GM21423 (cell line): ENCODE measurements at regions not wholly inside any gene's neighbourhood (a gene's known extent, or its start where the extent isn't known, plus 50 kb on each side); places are given as distances from the start of the nearest gene placed in this dataset.
"Not testable (repeated sequence)": the region's sequence is repeated elsewhere in the genome, so short reads cannot be mapped to it uniquely, and the experiment has no call there.

Source experiments
- ATAC-seq: cut with Tn5 transposase; IDR thresholded peaks from one replicate; pipeline ENCODE4 v1.9.1; 2021; ENCODE audit warnings: mild to moderate bottlenecking, moderate library complexity; ENCODE audit not compliant: unreplicated experiment

DNA sequence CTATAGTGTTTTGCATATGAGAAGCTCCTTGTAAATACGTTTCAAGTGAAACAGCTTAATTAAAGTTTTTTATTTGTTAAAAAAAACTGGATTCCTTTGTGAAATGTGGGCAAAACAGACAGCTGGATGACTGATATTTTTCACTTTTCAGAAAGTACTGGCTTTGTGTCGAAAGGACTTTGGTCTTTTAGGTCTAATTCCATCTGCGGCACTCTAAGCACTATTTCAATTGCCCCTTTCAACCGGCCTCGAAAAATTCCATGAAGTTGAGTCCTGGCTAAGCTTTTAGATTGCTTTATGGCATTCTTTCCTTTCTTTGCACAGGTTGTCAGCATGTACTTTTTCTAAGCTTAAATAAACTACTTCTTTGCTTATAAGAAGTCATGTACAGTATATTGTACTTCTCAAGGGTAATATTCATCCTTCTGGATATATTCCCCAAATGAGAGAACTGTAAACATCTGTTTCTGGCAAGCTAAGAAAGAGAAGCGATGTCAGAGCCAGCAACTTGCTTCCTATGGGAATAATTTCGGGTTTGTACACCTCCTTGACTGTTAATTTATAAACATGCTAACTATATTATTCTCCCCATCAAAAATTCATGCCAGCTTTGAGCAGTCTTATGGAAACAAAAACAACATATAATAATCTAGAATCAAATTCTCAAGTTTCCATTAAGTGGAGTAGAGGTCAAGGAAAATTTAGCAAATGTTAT lies 611.3 kb downstream of the ETNK1 start:
- ATAC-seq: no peak

DNA sequence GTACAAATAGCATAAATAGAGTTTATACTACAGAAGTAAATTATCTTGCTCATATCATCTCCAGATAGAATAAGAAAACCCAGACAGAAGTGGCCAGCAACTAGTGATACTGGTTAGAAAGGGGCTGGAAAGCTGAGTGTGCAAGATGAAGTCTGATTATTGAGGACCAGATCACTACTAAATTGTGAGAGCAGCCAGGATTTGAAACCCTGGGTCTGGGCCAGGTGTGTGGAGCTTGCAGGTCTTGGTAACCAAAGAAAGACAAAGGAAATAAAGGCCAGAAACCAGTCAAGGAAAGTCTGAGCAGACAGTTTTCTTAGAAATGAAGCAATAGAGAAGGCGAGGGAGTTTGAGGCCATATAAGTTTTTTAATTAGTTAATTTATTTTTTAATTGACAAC lies 611.8 kb downstream of the ETNK1 start:
- no peak for ATAC-seq

DNA sequence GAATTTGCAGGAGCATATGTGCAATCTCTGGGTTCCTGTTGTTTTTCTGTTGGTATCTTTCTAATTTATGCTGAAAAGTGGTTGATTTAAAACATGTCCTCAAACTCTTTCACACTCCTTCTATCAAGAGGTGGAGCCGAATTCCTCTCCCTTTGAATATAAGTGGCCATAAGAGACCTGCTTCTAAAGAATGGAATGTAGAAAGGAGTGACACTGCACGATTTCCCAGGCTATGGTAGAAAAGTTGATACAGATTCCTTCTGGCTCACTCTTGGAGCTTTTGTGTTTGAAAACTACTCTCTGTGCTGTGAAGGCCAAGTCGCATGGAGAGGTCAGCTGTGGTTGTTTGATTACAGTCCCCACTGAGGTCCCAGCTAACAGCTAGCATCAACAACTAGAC lies 613.2 kb downstream of the ETNK1 start:
- no peak for ATAC-seq

DNA sequence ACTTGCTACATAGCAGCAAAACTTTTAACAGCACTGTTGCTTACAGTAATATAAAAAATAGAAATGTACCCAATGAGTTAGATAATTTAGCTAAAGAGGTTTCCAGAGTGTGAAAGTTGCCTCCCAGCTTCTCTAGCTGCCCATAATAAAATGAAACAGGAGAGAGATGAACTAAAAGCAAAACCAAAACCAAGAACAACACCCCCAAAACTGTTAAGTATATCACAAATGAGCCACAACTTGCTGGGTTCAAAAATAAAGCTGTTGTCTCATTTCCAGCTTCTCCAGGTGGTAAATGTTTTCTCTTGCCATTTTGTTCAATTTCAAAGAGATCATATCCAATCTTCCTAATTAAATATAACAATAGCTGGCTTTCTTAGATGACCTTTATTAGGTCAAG lies 614.0 kb downstream of the ETNK1 start:
- ATAC-seq: no peak

DNA sequence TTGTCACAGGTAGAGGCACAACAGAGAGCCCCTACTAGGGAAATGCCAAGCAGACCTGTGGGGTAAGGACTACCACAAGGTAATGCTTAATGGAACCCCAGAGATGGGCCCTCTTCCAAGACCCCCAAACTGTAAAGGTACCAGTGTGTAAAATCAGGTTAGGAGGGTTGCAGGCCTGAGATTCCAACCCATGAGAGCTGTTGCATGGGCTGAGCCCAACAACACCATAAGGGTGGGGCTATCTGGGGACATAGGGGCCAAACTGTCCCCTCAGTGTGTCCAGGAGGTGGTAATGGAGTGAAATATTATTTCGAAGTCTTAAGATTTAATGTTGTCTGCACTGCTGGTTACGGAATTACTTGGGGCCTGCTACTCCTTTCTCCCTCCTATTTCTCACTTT lies 620.2 kb downstream of the ETNK1 start:
- no peak for ATAC-seq

DNA sequence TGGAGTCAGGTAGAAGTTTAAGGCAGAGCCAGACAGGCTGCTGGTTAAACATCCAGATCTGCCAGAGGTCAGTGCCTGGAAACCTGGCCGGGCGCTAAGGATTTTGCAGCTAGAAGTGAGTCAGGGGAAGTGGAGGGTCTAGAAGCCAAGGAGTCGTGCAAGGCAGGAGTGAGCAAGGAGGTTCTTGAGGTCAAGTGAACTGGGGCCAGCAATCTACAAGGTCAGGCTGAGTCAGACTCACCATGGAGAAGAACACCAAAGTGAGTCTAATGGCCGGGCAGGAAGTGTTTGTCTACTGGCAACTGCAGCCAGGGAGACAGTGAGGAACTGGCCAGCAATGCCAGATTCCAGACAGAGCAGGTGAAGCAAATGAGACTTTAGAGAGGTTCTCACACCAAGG lies 628.2 kb downstream of the ETNK1 start:
- no peak for ATAC-seq

DNA sequence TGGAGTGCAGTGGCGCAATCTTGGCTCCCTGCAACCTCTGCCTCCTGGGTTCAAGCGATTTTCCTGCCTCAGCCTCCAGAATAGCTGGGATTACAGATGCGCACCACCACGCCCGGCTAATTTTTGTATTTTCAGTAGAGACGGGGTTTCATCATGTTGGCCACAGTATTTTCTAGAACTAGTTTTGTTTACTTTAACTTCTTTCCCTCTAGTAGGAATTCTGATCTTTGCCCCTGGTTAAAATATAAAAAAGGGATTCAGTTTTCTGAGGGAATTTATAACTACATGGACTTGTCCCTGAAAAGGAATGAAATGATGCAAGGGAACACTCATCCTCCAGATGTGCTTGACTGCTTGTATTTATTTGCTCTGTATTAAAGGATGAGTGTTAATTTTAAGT lies 628.9 kb downstream of the ETNK1 start:
- not testable (repeated sequence) for ATAC-seq

DNA sequence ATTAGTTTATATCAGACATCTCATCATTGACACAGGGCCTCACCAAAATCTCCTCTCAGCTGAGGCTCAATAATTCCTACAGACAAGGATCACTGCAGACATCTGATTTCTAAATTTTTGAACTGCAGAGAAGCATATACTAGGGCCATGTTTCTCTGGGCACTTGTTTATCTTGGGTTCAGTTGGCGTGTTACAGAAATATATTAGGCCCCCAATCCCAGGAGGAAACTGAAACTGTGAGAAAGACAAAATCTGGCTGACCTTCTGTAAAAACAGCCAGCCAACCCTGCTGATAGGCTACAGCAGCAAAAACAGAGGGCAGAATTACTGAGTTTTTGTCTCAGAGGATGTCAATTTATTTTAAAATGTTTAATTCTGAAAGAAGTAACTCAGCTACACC lies 634.6 kb downstream of the ETNK1 start:
- ATAC-seq: no peak

DNA sequence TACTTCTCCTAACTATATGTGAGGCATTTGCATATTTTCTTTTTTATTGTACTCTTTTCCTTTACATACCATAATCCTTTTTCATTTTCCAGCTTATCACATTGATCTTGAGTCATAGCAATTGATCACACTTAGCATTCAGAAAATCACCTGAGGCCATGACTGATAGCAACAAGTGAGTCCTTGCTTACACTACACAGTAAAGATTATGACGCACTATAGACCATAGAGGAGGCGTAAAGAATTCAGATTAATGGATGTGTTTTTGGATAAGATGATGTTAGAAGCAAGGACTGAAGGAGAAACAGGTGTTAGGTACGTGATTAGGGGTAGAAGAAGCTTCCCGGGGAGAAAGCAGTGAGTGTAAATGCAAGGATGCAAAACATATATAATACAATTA lies 637.7 kb downstream of the ETNK1 start:
- ATAC-seq: no peak

DNA sequence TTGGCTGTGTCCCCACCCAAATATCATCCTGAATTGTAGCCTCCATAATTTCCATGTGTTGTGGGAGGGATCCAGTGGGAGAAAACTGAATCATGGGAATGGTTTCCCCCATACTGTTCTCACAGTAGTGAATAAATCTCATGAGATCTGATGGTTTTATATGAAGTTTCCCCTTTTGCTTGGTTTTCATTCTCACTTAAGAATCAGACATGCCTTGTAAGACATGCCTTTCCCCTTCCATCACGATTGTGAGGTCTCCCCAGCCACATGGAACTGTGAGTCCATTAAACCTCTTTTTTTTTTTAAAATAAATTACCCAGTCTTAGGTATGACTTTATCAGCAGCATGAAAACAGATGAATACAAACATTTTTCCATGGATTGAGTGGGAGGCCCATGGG lies 652.9 kb downstream of the ETNK1 start:
- ATAC-seq: no peak

DNA sequence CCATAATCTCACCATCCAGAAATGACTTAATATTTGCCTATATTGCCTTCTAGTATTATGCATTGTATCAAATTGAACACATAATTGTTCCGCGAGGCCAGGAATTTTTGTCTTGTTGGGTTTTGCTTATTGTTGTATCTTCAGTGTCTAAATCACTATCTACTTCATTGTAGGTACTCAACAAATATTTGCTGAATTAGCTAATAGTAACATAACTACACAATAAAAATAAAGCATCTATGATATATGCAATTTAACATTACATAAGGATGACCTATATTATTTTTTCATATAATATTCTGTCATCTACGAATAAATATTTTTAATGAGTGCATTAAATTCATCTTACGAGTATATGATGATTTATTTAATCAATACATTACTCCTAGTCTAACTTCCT lies 656.3 kb downstream of the ETNK1 start:
- no peak for ATAC-seq

DNA sequence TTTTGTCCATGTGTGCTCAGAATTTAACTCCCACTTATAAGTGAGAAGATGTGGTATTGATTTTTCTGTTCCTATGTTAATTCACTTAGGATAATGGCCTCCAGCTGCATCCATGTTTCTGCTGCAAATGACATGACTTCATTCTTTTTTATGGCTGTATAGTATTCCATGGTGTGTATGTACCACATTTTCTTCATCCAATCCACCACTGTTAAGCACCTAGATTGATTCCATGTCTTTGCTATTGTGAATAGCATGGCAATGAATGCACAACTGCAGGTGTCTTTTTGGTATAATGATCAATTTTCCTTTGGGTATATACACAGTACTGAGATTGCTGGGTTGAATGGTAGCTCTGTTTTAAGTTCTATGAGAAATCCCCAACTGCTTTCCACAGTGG lies 657.7 kb downstream of the ETNK1 start:
- no peak for ATAC-seq

DNA sequence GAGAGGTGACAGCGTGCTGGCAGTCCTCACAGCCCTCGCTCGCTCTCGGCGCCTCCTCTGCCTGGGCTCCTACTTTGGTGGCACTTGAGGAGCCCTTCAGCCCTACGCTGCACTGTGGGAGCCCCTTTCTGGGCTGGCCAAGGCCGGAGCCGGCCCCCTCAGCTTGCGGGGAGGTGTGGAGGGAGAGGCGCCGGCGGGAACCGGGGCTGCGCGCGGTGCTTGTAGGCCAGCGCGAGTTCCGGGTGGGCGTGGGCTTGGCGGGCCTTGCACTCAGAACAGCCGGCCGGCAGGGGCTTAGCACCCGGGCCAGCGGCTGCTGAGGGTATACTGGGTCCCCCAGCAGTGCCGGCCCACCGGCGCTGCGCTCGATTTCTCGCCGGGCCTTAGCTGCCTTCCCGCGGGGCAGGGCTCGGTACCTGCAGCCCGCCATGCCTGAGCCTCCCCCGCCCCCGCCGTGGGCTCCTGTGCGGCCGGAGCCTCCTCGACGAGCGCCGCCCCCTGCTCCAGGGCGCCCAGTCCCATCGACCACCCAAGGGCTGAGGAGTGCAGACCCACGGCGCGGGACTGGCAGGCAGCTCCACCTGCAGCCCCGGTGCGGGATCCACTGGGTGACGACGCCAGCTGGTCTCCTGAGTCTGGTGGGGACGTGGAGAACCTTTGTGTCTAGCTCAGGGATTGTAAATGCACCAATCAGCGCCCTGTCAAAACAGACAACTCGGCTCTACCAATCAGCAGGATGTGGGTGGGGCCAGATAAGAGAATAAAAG lies 661.0 kb downstream of the ETNK1 start:
- not testable (repeated sequence) for ATAC-seq

DNA sequence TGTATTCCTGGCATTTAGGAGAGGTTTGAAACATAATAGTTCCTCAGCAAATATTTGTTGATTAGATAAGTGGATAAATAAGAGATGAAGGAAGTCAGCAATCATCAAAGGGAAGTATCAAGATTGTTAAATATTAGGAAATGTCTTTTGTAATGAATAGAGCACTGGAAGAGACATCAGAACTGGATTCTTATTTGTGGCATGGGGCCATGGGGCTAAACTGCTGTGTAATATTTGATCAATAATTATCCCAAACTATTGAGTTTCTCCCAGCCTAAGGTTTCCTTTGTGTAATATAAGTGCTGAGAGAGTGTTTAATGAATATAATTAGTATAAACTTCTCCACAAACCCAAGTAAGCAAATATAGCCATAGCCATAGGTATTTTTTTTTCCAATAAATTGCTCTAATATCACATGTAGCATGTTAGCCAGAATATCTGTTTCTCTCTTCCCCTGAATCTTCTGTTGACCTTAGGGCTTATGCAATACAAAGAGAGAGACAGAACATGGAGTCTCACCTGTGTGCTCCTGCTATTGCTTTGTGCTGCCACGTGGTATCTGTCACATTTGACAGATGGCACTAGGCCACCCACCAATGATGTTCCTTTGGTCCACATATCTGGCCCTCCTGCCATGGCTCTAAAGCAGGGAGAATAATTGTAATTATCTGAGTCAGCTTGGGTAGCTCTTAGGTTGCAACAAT lies 658.7 kb downstream of the SOX5 start:
- ATAC-seq: no peak

DNA sequence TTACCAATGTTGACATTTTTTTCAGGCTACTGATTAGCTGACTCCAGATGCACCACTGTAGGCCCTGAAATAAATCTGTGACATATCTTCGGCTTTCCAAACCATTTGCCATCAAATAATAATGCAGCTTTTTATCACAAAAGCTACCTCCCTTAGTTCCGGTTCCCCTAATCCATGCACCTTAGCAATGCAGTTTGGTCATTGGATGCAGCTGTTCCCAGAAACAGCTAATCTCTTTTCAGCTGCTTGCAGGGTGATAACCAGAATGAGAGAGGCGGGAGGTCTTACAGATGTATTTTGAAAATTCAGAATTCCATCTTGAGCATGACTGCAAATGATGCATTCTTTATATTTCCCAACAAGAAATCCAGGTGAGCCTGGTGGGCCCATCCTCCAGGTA lies 646.2 kb downstream of the SOX5 start:
- ATAC-seq: no peak

DNA sequence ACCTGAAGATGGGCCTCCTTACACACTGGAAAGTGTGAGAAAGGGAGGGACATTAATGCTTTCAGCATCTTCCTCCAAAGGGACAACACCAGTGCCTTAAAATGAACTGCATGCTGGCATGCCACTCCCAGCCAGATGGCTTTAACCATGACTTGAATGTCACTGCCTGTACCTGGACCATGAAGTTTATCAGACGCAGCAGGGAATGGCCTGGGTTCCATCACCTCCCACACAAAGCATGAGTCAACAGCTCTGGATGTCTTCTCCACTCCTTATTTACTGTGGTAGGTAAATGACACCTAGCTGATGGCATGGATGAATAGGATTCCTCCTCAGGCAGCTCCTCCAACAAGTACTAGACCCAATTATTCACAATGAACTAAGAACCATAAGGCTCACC lies 645.6 kb downstream of the SOX5 start:
- ATAC-seq: no peak

DNA sequence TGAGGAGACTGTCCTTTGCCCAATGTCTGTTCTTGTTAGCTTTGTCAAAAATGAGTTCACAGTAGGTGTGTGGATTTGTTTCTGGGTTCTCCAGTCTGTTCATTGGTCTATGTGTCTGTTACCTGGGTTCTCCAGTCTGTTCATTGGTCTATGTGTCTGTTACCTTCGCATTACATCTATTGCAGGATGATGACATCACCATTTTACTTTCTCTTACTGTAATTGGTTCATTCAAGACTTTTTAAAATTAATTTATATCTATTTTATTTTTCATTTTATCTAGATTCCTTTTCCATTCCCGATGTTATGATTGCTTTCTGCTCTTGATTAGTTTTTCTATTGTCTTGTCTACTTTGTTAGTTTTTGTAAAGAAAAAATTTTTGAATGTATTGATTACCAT lies 615.5 kb downstream of the SOX5 start:
- no peak for ATAC-seq

DNA sequence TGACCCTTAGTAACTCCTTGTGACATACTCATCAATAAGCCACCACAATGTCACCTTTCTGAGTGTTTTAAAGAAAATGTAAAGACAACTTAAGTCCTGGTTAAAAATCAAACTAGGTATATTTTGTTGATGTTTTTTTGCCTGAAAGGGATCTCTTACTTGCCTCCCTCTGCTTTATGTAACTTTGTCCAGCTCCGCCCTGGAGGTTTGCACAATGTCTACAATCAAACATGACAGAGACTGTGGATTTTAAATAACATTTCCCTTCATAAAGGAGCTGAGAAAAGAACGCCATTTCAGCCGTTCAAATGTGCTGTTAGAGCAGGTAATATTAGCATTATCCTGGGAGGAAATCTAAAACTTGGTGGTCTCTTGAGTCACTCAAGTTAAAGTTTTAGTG lies 613.9 kb downstream of the SOX5 start:
- no peak for ATAC-seq

DNA sequence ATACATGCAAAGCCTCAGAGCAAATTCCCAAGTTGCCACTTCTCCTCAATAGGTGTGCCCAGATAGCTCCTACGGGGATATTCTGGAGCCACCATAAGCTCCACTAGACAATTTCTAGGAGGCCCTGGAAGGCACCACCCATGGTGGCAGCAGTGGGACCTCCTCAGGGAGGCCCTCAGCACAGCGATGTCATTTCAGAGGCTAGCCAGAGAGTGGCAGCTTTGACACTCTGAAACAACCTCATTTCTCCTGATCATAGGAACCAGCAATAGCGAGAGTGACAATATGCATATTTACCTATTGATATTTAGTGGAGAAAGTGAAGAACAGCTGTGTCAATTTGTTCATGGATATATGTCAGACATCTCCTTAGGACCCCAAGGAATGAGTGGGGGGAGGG lies 612.3 kb downstream of the SOX5 start:
- no peak for ATAC-seq

DNA sequence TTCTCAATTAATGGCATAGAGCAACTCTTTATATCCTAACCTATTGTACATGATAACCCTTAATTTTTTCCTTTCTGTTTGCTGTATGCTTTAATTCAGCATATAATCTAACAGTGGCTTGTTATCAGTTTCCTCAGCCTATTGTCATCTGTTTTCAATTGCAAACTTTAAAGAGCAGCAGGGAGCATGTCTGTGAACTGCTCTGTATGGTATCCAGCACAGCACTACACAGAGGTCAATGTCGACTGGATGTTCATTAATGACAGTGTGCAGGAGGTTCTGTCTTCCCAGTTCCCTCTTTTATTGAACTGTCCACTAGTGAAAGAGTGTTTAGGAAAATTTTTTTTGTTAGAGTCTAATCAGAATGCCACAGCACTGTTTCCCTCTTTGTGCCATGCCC lies 609.1 kb downstream of the SOX5 start:
- ATAC-seq: no peak

DNA sequence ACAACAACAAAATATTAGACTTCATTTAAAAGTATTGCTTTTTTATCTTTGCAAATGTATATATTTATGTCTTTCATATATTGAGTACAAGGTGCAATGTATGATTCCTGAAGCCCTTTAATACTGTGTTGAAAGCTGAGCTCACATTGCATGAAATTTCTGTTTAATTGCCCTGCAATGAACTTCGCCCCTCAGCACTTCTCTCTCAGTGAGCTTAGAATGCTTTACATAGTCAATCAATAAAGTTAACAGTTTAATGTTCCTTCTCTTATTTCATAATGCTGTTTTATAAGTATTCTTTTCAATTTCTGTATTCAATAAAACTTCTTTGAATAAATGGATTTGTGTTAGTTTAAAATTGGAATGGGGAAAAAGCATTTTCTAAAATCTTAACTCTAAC lies 607.1 kb downstream of the SOX5 start:
- no peak for ATAC-seq

DNA sequence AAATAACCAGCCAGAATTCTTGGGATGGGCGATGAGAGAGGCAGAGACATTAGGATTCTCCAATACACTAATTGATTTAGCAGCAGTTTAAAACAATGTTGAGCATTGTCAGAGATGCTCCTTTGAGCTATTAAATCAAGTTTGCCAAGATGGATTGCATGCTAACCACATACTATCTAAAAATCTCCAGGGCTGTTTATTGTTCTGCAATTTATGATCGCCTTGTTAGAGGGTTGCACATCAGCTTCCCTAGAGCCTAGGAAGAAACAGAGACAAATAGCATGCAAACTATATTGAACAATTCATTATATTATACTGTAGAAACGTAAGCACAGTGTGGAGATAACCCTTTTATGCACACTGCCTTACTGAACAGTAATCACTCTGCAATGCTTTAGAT lies 599.9 kb downstream of the SOX5 start:
- no peak for ATAC-seq
